LNCaP clone FGC (cell line): ENCODE measurements at regions not wholly inside any gene's neighbourhood (a gene's known extent, or its start where the extent isn't known, plus 50 kb on each side); places are given as distances from the start of the nearest gene placed in this dataset.
"Not testable (repeated sequence)": the region's sequence is repeated elsewhere in the genome, so short reads cannot be mapped to it uniquely, and the experiment has no call there.

Experiments used
- DNase-seq: peaks from one replicate; pipeline ENCODE4 v3.0.0-alpha.2; 2011; ENCODE audit warnings: low read depth
- H3K4me3 ChIP-seq: 2 replicates; pipeline ENCODE4 v1.5.1; 2011; ENCODE audit warnings: mild to moderate bottlenecking, low read depth, low read length, control low read depth
- CTCF ChIP-seq: IDR thresholded peaks from 2 replicates; pipeline ENCODE4 v1.5.1; 2012; ENCODE audit warnings: mild to moderate bottlenecking; ENCODE audit not compliant: control insufficient read depth, insufficient read depth; ENCODE audit errors: extremely low read depth

GRCh38 chr6:16939839-16940238, 162.0 kb upstream of the STMND1 start:
- TF ChIP-seq CTCF: no peak
- DNase-seq: no peak
- H3K4me3 ChIP-seq: no peak overlapping the region

DNA sequence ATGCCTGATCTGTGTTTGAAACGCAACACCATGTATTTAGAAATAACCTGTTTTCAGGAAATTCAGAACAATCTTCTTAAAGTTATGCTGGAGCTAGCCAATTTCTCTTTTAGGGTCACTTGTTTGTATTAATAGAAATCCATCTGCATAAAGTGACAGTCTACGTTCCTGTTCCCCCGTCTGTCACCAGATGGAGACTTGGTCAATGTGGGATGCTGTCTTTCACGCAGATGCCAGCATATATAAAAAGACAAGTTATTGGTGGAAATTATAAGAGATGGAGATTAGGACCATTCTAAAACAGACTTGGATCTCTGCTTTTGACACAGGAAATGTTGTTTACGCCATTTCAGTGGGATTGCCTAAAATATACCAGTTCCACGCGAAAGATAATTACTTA, 162.5 kb upstream of the STMND1 start:
- no peak for TF ChIP-seq CTCF
- H3K4me3 ChIP-seq: no peak overlapping the region
- no peak for DNase-seq

- DNase-seq: no peak
- no peak for TF ChIP-seq CTCF
- no peak overlapping the region for H3K4me3 ChIP-seq
These were observed 165.0 kb upstream of the STMND1 start for GRCh38 chr6:16936893-16937292.

DNA sequence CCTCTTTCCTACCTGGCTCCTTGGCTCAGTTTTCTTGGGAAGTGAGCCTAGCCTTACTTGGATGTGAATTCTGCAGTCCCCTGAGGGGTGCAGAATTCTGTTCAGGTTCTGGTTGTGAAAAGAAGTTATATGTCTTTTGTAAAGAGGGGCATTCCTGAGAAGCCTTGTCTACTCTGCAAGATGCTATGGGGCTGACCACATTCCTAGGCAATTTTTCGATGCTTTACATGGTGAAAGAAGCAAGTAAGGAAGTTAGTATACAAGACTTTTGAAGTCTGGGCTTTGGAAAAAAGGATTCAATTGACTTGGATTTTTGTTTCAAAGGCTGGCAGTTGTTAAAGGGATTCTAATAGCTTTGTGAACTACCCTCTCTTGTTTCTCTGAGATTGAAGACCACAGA, 167.9 kb upstream of the STMND1 start:
- no peak for TF ChIP-seq CTCF
- H3K4me3 ChIP-seq: no peak overlapping the region
- DNase-seq: no peak

DNA sequence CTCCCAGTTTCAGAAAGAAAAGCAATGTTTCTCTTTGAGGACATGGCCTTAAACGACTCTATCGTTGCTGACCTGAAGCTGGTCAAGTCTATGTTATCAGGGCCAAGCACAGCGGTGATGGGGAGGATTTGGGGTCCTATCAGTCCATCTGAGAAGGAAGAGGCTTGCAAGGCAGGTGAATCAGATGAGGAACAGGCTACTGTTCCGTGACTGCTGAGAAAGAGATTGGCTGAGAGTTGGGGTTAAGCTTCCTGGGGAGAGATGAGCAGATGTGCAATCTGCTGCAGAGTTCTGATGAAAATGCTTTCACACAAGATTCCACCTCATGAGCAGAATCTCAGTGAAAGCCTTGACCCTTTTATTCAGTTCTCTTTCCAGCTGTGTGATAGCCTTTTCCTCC, 168.3 kb upstream of the STMND1 start:
- DNase-seq: no peak
- H3K4me3 ChIP-seq: no peak overlapping the region
- no peak for TF ChIP-seq CTCF

DNA sequence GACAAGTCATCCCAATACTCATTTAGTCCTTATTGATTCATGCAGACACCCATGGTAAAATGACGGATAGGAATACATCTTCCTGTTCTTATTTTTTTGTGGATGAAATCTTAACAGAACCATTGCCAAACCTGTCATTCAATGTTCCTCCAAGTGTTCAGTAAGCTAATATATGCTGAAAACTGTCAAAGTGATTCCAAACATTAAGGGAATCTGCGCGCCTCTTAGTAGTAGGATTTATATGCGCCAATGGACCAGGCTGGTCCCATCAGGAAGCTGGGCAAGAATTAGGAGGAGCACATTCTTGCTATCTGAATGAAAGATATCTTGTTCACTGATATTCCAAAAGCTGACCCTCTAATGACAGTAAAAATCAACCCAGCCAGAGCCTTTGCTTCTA, 168.9 kb upstream of the STMND1 start:
- no peak for DNase-seq
- no peak for TF ChIP-seq CTCF
- no peak overlapping the region for H3K4me3 ChIP-seq

GRCh38 chr6:16931079-16931478, 169.8 kb upstream of the ATXN1 start:
- not testable (repeated sequence) for H3K4me3 ChIP-seq, DNase-seq

GRCh38 chr6:16930432-16930831, 169.2 kb upstream of the ATXN1 start:
- H3K4me3 ChIP-seq: no peak overlapping the region
- DNase-seq: no peak
- TF ChIP-seq CTCF: no peak
